ENCODE measurements at regions not wholly inside any gene's neighbourhood (a gene's known extent, or its start where the extent isn't known, plus 50 kb on each side); places are given as distances from the start of the nearest gene placed in this dataset.

GRCh38 chr2:18674309-18674708 lies 84.9 kb upstream of the NT5C1B start:
- Histone ChIP-seq H3K36me3 (no peaks in the 10 kb centered on the region), H3K4me3 (no peak overlapping the region), H3K27me3 (no peaks in the 10 kb centered on the region), H3K4me1 (no peaks in the 10 kb centered on the region), H3K27ac (no peak overlapping the region), H3K9me3 (peaks cover 10% of the 10 kb centered on the region)
- no peak for DNase-seq (ENCODE audit: extremely low spot score in 2 of 2)
- intact Hi-C loops (cut with DNase I), result no loop called here
- TF ChIP-seq CTCF (IDR thresholded peaks at IDR 0.05) (no peak), POLR2AphosphoS5 (IDR thresholded peaks at IDR 0.05; ENCODE audit: insufficient read depth in 1 of 2, low read depth in 1 of 2) (no peak), POLR2A (IDR thresholded peaks at IDR 0.05) (no peak)

- DNase-seq (ENCODE audit: extremely low spot score in 2 of 2), result no peak
- intact Hi-C loops (cut with DNase I), result no loop called here
These were observed 82.0 kb upstream of the NT5C1B start for GRCh38 chr2:18671363-18671762.

DNA sequence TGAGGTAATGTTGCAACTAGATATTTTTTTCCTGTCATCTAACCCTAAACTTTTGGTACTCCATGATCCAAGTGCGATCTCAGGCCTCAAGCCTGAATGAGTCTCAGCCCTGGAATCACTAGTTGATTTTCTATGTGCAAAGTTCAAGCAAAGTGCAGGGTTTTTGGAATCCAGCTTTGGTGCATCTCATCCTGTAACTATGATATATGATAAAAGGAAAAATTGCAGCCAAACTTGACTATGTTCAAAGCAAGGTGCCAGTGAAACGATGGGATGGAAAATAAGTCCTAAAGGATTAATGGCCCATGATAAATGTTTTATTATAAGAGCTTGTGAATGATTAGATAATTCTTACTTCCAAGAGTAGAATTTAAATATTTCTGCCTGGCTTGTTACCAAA lies 78.9 kb upstream of the NT5C1B start:
- intact Hi-C loops (cut with DNase I), result no loop called here
- no peaks in the 10 kb centered on the region for H3K27me3 ChIP-seq
- no peak for DNase-seq (ENCODE audit: extremely low spot score in 2 of 2)

More at GRCh38 chr2:18671363-18671762, 82.0 kb upstream of the NT5C1B start:
- Histone ChIP-seq H3K36me3 (no peaks in the 10 kb centered on the region), H3K9me3 (peaks cover 10% of the 10 kb centered on the region), H3K4me3 (no peak overlapping the region), H3K27ac (no peak overlapping the region), H3K4me1 (no peaks in the 10 kb centered on the region), H3K27me3 (no peaks in the 10 kb centered on the region)
- no peak for TF ChIP-seq POLR2AphosphoS5 (IDR thresholded peaks at IDR 0.05; ENCODE audit: insufficient read depth in 1 of 2, low read depth in 1 of 2)
- TF ChIP-seq POLR2A (IDR thresholded peaks at IDR 0.05), result no peak
- TF ChIP-seq CTCF (IDR thresholded peaks at IDR 0.05), result no peak

GRCh38 chr2:18664421-18664820 lies 75.1 kb upstream of the NT5C1B start:
- H3K36me3 ChIP-seq, result no peaks in the 10 kb centered on the region
- no peaks in the 10 kb centered on the region for H3K27me3 ChIP-seq
- DNase-seq (ENCODE audit: extremely low spot score in 2 of 2), result no peak
- TF ChIP-seq POLR2A (IDR thresholded peaks at IDR 0.05) (no peak), POLR2AphosphoS5 (IDR thresholded peaks at IDR 0.05; ENCODE audit: insufficient read depth in 1 of 2, low read depth in 1 of 2) (no peak), CTCF (IDR thresholded peaks at IDR 0.05) (no peak)
- intact Hi-C loops (cut with DNase I), result no loop called here
- no peak overlapping the region for H3K27ac ChIP-seq
- no peaks in the 10 kb centered on the region for H3K9me3 ChIP-seq
- no peaks in the 10 kb centered on the region for H3K4me1 ChIP-seq
- no peak overlapping the region for H3K4me3 ChIP-seq

More for the DNA sequence above, 78.9 kb upstream of the NT5C1B start:
- H3K4me1 ChIP-seq, result no peaks in the 10 kb centered on the region
- H3K4me3 ChIP-seq, result no peak overlapping the region
- TF ChIP-seq CTCF (IDR thresholded peaks at IDR 0.05), result no peak
- TF ChIP-seq POLR2AphosphoS5 (IDR thresholded peaks at IDR 0.05; ENCODE audit: insufficient read depth in 1 of 2, low read depth in 1 of 2), result no peak
- TF ChIP-seq POLR2A (IDR thresholded peaks at IDR 0.05), result no peak
- H3K9me3 ChIP-seq, result no peaks in the 10 kb centered on the region
- H3K36me3 ChIP-seq, result no peaks in the 10 kb centered on the region
- H3K27ac ChIP-seq, result no peak overlapping the region

DNA sequence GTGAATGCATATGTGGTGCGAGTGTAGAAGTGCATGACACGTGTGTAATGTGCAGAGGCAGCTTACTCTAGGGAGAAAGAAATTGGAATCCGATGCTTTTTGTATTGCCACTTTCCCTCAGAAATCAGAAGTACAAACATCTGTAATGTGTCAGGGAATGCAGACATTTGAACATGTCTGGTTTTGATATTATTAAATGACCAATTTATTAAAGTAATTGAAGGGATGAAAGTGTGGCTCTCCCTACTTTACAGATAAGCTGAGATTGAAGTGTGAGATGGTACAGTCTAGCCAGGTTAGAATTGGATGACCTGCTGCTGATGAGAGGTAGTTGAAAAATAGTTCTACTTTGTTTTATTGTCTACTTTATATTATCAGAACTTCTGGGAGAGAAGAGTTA lies 74.5 kb upstream of the NT5C1B start:
- DNase-seq (ENCODE audit: extremely low spot score in 2 of 2), result no peak
- no peak for TF ChIP-seq POLR2A (IDR thresholded peaks at IDR 0.05)
- TF ChIP-seq CTCF (IDR thresholded peaks at IDR 0.05), result no peak
- TF ChIP-seq POLR2AphosphoS5 (IDR thresholded peaks at IDR 0.05; ENCODE audit: insufficient read depth in 1 of 2, low read depth in 1 of 2), result no peak
- no peaks in the 10 kb centered on the region for H3K4me1 ChIP-seq
- H3K27me3 ChIP-seq, result no peaks in the 10 kb centered on the region
- intact Hi-C loops (cut with DNase I), result no loop called here
- no peak overlapping the region for H3K27ac ChIP-seq
- H3K36me3 ChIP-seq, result no peaks in the 10 kb centered on the region
- H3K9me3 ChIP-seq, result no peaks in the 10 kb centered on the region
- no peak overlapping the region for H3K4me3 ChIP-seq

Measured in vagina (tissue), 2 donors.